Neural progenitor cell (in vitro differentiated cells): ENCODE measurements at regions not wholly inside any gene's neighbourhood (a gene's known extent, or its start where the extent isn't known, plus 50 kb on each side); places are given as distances from the start of the nearest gene placed in this dataset.

Experiments
- EZH2 ChIP-seq: fragments of 200-600 bp; sonication (generic); IDR thresholded peaks from 2 replicates; pipeline ENCODE4 v1.6.1; 2017; ENCODE audit warnings: antibody characterized with exemption, mild to moderate bottlenecking, moderate library complexity
- TF ChIP-seq, protein P1 (sequence below): fragments of 200-600 bp; sonication (generic); IDR thresholded peaks from 2 replicates; pipeline ENCODE4 v1.5.1; 2017; ENCODE audit warnings: antibody characterized with exemption, mild to moderate bottlenecking

DNA sequence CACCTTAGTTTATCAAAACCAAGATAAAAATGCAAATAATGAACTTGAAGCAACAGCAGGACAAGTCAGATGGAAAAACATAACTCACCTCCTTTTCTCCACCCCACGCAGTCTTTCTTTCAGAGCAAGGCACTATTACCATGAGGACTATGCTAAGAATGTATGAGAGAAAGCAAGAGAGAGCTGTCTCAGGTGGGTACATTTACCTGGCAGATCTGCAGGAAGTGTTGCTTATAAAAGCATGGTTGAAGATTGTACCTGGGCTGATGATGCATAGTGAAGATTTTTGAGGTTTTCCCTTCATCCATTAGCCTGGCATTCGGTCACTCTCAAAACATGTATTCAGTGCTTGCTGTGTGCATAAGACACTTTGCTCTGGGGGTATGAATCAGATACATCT is 68.8 kb upstream of the IFNG-AS1 start:
- TF ChIP-seq, protein P1, sequence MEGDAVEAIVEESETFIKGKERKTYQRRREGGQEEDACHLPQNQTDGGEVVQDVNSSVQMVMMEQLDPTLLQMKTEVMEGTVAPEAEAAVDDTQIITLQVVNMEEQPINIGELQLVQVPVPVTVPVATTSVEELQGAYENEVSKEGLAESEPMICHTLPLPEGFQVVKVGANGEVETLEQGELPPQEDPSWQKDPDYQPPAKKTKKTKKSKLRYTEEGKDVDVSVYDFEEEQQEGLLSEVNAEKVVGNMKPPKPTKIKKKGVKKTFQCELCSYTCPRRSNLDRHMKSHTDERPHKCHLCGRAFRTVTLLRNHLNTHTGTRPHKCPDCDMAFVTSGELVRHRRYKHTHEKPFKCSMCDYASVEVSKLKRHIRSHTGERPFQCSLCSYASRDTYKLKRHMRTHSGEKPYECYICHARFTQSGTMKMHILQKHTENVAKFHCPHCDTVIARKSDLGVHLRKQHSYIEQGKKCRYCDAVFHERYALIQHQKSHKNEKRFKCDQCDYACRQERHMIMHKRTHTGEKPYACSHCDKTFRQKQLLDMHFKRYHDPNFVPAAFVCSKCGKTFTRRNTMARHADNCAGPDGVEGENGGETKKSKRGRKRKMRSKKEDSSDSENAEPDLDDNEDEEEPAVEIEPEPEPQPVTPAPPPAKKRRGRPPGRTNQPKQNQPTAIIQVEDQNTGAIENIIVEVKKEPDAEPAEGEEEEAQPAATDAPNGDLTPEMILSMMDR, result no peak
- TF ChIP-seq EZH2, result no peak
